ENCODE measurements at regions not wholly inside any gene's neighbourhood (a gene's known extent, or its start where the extent isn't known, plus 50 kb on each side); places are given as distances from the start of the nearest gene placed in this dataset.

DNA sequence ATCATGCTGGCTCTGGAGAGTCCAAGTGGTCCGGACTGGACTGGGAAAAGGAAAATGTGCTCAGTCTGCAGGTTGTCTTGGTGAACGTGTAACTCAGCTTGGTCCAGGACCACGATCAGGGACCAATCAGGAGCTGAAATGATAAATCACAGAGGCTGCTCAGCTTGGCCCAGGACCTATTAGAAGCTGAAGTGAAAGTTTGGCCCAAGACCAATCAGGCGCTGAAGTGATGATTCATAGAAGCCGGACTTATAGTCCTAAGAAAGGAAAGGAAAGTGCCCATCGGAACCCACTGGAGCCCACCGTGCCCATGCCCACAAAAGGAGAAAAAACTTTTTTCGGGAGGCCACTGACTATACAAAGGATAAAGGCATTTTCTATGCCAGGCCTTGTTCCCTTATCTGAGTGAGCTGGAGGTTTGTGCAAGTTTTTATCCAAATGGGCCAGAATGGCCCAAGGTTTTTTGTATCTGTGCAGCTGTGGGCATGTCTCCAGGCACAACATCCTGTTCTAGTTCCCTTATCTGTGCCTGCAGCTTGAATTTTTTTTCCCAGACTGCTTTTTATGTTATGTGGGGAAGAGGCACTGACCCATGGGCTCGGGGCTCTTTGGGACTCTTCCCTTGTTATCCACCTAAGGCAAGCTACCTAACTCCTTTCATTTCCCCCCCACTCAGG, 194.4 kb downstream of the FAM133A start:
- POLR2A ChIA-PET (ENCODE audit: partially characterized antibody) = no interaction called here
- no peak overlapping the region for H3K4me3 ChIP-seq (ENCODE audit: extremely low read depth in 1 of 4, insufficient read depth in 2 of 4, low read depth in 3 of 4, low read length in 4 of 4)
- DNase-seq (ENCODE audit: low read depth in 1 of 2, low spot score in 2 of 2) (no peak), FAIRE-seq (no peak)
- H3K14ac ChIP-seq (ENCODE audit: insufficient read length) = no peak overlapping the region
- no peaks in the 10 kb centered on the region for H4K20me1 ChIP-seq (replicated peaks in 1 of 2; ENCODE audit: control insufficient read depth in 1 of 2, insufficient read depth in 2 of 2, low read length in 2 of 2)
- H3K9ac ChIP-seq (replicated peaks in 1 of 4; ENCODE audit: extremely low read depth in 1 of 4, low read depth in 3 of 4, low read length in 3 of 4) = no peak overlapping the region
- H3K79me1 ChIP-seq (ENCODE audit: low read depth, low read length) = no peaks in the 10 kb centered on the region
- H3K9me3 ChIP-seq (ENCODE audit: insufficient read depth in 2 of 2, low read depth in 1 of 2, low read length in 1 of 2) = no peaks in the 10 kb centered on the region
- no peaks in the 10 kb centered on the region for H3K4me1 ChIP-seq (replicated peaks in 1 of 4; ENCODE audit: control insufficient read depth in 3 of 4, insufficient read depth in 4 of 4, low read length in 3 of 4)
- H3K27me3 ChIP-seq (replicated peaks in 1 of 4; ENCODE audit: control insufficient read depth in 3 of 4, extremely low read depth in 1 of 4, insufficient read depth in 3 of 4, low read length in 3 of 4) = no peaks in the 10 kb centered on the region
- no peak overlapping the region for H3K18ac ChIP-seq (ENCODE audit: extremely low read depth, low read length)
- H3K27ac ChIP-seq (ENCODE audit: low read depth, low read length) = no peak overlapping the region
- no peak overlapping the region for H4K91ac ChIP-seq (replicated peaks; ENCODE audit: insufficient read length, low read length)
- 94% methylated on average over 9 of the region's 9 CpGs; no CpG with 5 or more reads in 1 of the 2 experiments for WGBS, 2 experiments (ENCODE audit: extremely low coverage in 1 of 2, insufficient coverage in 1 of 2, insufficient read length in 1 of 2, insufficient replicate concordance in 2 of 2, low coverage in 1 of 2, low lambda C conversion rate in 2 of 2, missing lambda C conversion rate in 1 of 2)
- CTCF ChIA-PET (ENCODE audit: partially characterized antibody) = interaction anchor here (2.3 kb wide), 1 partner anchor 420 kb away, joined by 6 read pairs; no protein-coding TSS in a partner anchor
- no peaks in the 10 kb centered on the region for H3K23me2 ChIP-seq (ENCODE audit: low read depth, low read length)
- H2BK120ac ChIP-seq (replicated peaks; ENCODE audit: low read depth, low read length) = no peak overlapping the region
- no peak overlapping the region for H3K56ac ChIP-seq (replicated peaks; ENCODE audit: insufficient read length, low read depth, low read length)
- H4K5ac ChIP-seq (ENCODE audit: insufficient read length, low read depth, low read length) = no peak overlapping the region
- H2BK12ac ChIP-seq (ENCODE audit: low read depth, low read length) = no peak overlapping the region
- H3K4me2 ChIP-seq (ENCODE audit: insufficient read depth in 1 of 2, low read depth in 2 of 2, low read length in 2 of 2) = no peak overlapping the region
- no peak overlapping the region for H2BK5ac ChIP-seq (ENCODE audit: low read depth, low read length)
- H3K4ac ChIP-seq (replicated peaks; ENCODE audit: insufficient read length, low read depth, low read length) = no peak overlapping the region
- no peak overlapping the region for H2BK15ac ChIP-seq (ENCODE audit: low read length)
- no peaks in the 10 kb centered on the region for H3K79me2 ChIP-seq (ENCODE audit: control insufficient read depth in 1 of 2, insufficient read depth in 2 of 2, low read length in 2 of 2)
- no peak overlapping the region for H4K8ac ChIP-seq (ENCODE audit: extremely low read depth, insufficient read depth, low read length)
- H2AFZ ChIP-seq (ENCODE audit: low read length) = no peak overlapping the region
- H2AK5ac ChIP-seq (ENCODE audit: low read depth, low read length) = no peak overlapping the region
- H3K36me3 ChIP-seq (ENCODE audit: control insufficient read depth in 2 of 4, insufficient read depth in 4 of 4, low read length in 3 of 4) = no peaks in the 10 kb centered on the region
- no peak overlapping the region for H3K23ac ChIP-seq (ENCODE audit: insufficient read length)
- H2BK20ac ChIP-seq (ENCODE audit: low read length) = no peak overlapping the region
- no peak for TF ChIP-seq PHF8 (conservative IDR thresholded peaks at IDR 0.05; ENCODE audit: low read depth, low read length)
- no peak for TF ChIP-seq TAF7 (optimal IDR thresholded peaks at IDR 0.05; ENCODE audit: borderline replicate concordance, low read depth, low read length)
- no peak for TF ChIP-seq ZNF274 (IDR thresholded peaks at IDR 0.05; ENCODE audit: borderline replicate concordance, extremely low read depth, low read length)
- no peak for TF ChIP-seq CHD1 (IDR thresholded peaks at IDR 0.05; ENCODE audit: low read depth, low read length)
- TF ChIP-seq BRCA1 (IDR thresholded peaks at IDR 0.05; ENCODE audit: low read depth, low read length) = no peak
- no peak for TF ChIP-seq SUZ12 (IDR thresholded peaks at IDR 0.05; ENCODE audit: low read length)
- TF ChIP-seq TBP (IDR thresholded peaks at IDR 0.05; ENCODE audit: low read depth, low read length) = no peak
- no peak for TF ChIP-seq SP4 (IDR thresholded peaks at IDR 0.05; ENCODE audit: low read length)
- TF ChIP-seq RNF2 (IDR thresholded peaks at IDR 0.05; ENCODE audit: borderline replicate concordance, low read depth, low read length, missing control alignments, poor library complexity, severe bottlenecking) = no peak
- no peak for TF ChIP-seq MAFK (IDR thresholded peaks at IDR 0.05; ENCODE audit: low read depth, low read length)
- TF ChIP-seq JUND (IDR thresholded peaks at IDR 0.05; ENCODE audit: low read length) = no peak
- no peak for TF ChIP-seq EGR1 (IDR thresholded peaks at IDR 0.05; ENCODE audit: borderline replicate concordance, low read depth, low read length)
- TF ChIP-seq RAD21 (IDR thresholded peaks at IDR 0.05 in 1 of 2, conservative IDR thresholded peaks at IDR 0.05 in 1 of 2; ENCODE audit: low read depth in 2 of 2, low read length in 2 of 2) = no peak
